Motor neuron (in vitro differentiated cells): ENCODE measurements at regions not wholly inside any gene's neighbourhood (a gene's known extent, or its start where the extent isn't known, plus 50 kb on each side); places are given as distances from the start of the nearest gene placed in this dataset.
A peak's percentile ranks its signal among the peaks of the same experiment; 100 is the strongest.

Experiments used
- ATAC-seq, 8 experiments: fragments of 200-7000 bp; cut with Tn5 transposase; replicated peaks in 6 of 8; 2 replicates each; pipeline ENCODE4 v1.8.0; 2021; ENCODE audit warnings: mild to moderate bottlenecking in 8 of 8, moderate library complexity in 8 of 8
- H3K27ac ChIP-seq, 2 donors: fragments of 250-450 bp; sonication (Bioruptor Pico); 2 replicates each; pipeline ENCODE4 v1.9.0; 2021; ENCODE audit warnings: antibody characterized with exemption in 2 of 2, mild to moderate bottlenecking in 2 of 2, moderate library complexity in 1 of 2
- H3K4me1 ChIP-seq, 2 donors: fragments of 250-450 bp; sonication (Bioruptor Pico); replicated peaks in 1 of 2; 2 replicates each; pipeline ENCODE4 v1.6.1; 2021; ENCODE audit warnings: antibody characterized with exemption in 2 of 2, mild to moderate bottlenecking in 2 of 2, moderate library complexity in 1 of 2
- H3K4me3 ChIP-seq, 5 donors: fragments of 250-450 bp; sonication (Bioruptor Pico); 2 replicates each; pipeline ENCODE4 v1.9.0; 2021; ENCODE audit warnings: antibody characterized with exemption in 5 of 5, mild to moderate bottlenecking in 5 of 5, moderate library complexity in 4 of 5
- WGBS, 10 experiments: fragments of 450-650 bp; shearing (Covaris generic); methylation state at CpG; one replicate each; pipeline ENCODE4 v1.0.0; 2022; 5-methylcytosine and 5-hydroxymethylcytosine counted together
- in situ Hi-C, 9 experiments: fragments of 400-800 bp; cut with MboI; loops; one replicate each; pipeline ENCODE4 v1.15.0; 2021; ENCODE audit warnings: low sequenced_read_pairs in 9 of 9, low pct_unique_long_range_greater_than_20kb in 2 of 9; ENCODE audit not compliant: unreplicated experiment in 9 of 9

DNA sequence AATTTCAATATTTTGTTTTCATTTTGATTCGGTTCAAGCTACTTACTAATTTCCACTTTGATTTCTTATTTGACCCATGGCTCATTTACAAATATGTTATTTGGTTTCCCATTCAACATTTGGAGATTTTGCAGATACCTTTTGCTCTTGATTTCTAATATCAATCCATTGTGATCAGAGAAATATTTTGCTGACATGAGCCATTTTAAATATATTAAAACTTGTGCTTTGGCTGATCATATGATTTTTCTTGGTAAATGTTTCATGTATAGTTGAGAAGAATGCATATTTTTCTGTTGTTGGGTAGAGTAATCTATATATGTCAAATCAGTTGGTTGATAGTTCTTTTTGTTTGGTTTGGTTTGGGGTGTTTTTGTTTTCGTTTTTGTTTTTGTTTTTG is 95.0 kb downstream of the GASK1B start:
- H3K4me1 ChIP-seq: peaks cover 0 to 11% of the 10 kb centered on the region in 2 donors
- no peak for ATAC-seq
- H3K27ac ChIP-seq: no peak overlapping the region
- no peak overlapping the region for H3K4me3 ChIP-seq
- WGBS, 10 experiments: 44 to 100% (median 95%) methylated on average over 1 to 2 of the region's 2 CpGs; no CpG with 5 or more reads in 1 of the 10 experiments
- in situ Hi-C loops: no loop called here

DNA sequence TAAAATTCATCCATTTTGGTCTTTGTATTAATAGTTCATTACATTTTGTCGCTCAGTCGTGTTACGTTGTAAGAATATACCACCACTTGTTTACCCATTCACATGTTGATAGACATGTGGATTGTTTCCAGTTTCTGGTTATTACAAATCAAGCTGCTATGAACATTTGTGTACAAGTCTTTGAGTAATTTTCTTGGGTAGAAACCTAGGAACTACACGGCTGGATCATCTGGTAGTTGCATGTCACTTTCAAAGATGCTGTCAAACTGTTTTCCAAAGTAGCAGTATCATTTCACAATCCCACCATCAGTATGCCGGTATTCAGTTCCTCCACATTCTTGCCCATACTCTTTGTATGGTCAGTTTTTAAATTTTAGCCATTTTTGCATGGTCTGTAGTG is 98.0 kb downstream of the GASK1B start:
- Histone ChIP-seq H3K27ac (no peak overlapping the region), H3K4me3 (no peak overlapping the region), H3K4me1 (peaks cover 0 to 7% of the 10 kb centered on the region in 2 donors)
- ATAC-seq: no peak
- WGBS, 10 experiments: 20 to 100% (median 85%) methylated on average over 1 to 5 of the region's 5 CpGs
- in situ Hi-C loops: no loop called here

DNA sequence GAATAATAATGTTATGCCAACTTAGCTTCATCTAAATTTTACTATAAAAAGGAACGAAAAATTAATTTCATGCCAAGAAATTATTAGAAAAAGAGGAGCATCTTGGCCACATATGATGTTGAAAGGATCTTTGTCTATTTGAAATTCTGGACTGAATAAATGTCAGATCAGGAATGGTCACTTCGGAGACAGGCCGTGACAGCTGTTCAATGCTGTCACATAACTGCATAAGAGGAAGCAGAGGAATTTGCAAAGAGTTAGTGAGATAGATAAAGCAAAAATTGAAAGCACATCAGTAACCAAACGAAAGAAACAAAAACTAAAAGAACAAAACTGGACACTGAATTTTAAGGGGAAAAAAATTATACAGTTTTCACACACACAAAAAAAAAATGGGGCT is 100.9 kb downstream of the GASK1B start:
- ATAC-seq: no peak
- Histone ChIP-seq H3K27ac (no peak overlapping the region), H3K4me3 (no peak overlapping the region), H3K4me1 (no peaks in the 10 kb centered on the region)
- WGBS, 10 experiments: 12 to 96% (median 72%) methylated on average over 1 to 4 of the region's 4 CpGs
- in situ Hi-C loops: no loop called here

DNA sequence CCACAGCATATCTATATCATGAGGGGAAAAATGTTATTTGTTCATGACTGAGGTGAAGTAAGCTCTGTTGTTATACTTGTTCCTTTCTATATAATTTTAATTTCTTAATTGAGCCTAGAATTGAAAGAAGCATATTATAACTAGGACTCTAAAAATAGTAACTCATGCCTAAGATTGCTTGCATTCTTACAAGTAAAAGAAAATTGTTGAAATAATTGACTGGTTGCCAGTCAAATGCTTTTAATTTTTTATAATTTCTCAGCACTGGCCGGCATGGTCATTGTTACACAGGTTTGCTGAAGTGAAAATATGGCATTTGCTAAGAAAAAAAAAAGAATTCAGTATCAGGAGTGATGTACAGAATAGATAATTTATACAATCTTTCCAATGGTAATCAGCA is 104.8 kb downstream of the GASK1B start:
- H3K4me3 ChIP-seq: no peak overlapping the region
- no peak overlapping the region for H3K27ac ChIP-seq
- in situ Hi-C loops: no loop called here
- H3K4me1 ChIP-seq: no peaks in the 10 kb centered on the region
- WGBS, 10 experiments: 0 to 100% (median 88%) methylated on average over 1 of the region's 1 CpG; no CpG with 5 or more reads in 1 of the 10 experiments
- ATAC-seq: no peak

DNA sequence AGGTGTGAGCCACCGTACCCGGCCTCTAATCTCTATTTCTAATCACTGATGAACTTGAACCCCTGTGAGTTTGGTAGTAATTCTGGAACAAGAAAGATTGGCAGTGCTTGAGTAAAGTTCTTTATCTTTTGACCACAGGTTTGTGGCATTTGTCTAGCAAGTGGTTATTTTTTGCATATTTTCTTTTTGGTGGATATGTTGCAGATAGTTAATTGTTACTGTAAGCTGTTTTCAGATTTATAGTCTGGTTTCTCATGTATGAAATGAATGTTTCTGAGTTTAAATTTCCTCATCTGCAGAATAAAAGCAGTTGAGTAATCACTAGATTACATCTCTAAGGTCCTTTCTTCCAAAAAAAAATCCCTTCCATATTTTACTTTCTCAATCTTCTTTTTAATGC is 105.2 kb downstream of the GASK1B start:
- Histone ChIP-seq H3K4me3 (no peak overlapping the region), H3K4me1 (no peaks in the 10 kb centered on the region), H3K27ac (no peak overlapping the region)
- 91 to 100% (median 97%) methylated on average over 1 to 2 of the region's 2 CpGs; no CpG with 5 or more reads in 4 of the 10 experiments for WGBS, 10 experiments
- ATAC-seq: no peak
- in situ Hi-C loops: no loop called here

DNA sequence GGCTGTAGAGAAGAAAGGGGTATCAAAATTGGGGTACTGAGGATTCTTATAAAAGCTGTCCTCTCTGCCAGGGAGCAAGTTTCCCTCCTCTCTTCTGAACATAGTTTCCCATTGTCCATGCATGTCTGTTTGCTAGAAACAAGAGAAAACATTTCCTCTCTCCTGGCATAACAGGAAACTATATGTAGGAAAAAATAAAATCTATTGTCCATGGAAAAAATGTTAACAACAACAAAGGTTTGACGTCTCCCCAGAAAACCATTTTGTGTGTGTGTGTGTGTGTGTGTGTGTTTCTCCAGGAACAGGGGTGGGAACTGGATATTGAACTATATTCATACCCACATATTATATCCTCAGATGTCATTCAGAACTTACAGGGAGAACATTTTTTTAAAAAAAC is 107.2 kb downstream of the GASK1B start:
- 83 to 100% (median 100%) methylated on average over 1 of the region's 1 CpG; no CpG with 5 or more reads in 6 of the 10 experiments for WGBS, 10 experiments
- no peak for ATAC-seq
- in situ Hi-C loops: no loop called here
- Histone ChIP-seq H3K4me1 (no peaks in the 10 kb centered on the region), H3K27ac (no peak overlapping the region), H3K4me3 (no peak overlapping the region)

DNA sequence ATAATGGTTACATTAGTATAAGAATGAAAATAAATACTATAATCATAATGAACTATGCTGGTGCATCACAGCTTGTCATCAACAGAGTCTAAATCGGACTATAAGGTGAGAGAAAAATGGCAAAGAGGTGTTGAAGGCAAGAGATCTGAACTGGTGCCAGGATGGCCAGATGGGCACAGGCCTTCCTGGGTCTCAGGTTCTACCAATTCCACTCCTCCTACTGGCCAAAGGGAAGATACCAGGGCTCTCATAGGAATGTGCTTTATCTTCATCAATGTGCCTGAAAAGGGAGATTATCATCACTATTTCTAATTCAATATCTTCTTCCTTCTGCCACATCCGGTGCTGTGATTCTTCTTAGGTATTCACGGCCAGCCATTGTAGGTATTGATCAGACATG is 107.6 kb downstream of the GASK1B start:
- 48 to 100% (median 53%) methylated on average over 1 to 3 of the region's 3 CpGs; no CpG with 5 or more reads in 2 of the 10 experiments for WGBS, 10 experiments
- Histone ChIP-seq H3K4me3 (no peak overlapping the region), H3K4me1 (no peaks in the 10 kb centered on the region), H3K27ac (no peak overlapping the region)
- in situ Hi-C loops: no loop called here
- no peak for ATAC-seq

DNA sequence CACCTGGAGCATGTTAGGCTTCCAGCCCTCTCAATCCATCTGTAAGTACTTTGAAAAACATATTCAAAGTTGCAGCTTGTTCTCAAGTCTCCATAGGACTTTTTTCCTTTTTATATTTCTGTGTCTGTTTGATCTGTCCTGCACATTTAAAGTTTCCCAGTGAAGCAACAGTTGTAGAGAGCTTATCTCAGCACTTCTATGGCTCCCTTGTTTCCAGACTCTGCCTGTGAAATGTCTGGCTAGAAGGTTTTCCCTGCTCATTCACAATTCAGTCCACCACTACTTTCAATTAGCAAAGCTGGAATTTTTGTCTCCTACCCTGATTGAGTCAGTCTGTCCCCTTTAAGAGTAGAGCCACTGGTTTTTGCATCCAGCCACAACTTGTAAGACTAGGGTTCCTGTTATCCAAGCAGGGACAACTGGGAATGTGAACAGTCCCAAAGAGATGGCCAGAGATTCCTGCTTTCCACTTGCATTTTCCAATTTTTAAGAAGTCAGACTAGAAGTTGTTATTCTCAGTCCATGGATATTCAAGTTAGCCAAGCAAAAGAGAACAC is 116.1 kb downstream of the GASK1B start:
- in situ Hi-C loops: no loop called here
- Histone ChIP-seq H3K4me3 (no peak overlapping the region), H3K27ac (no peak overlapping the region), H3K4me1 (no peaks in the 10 kb centered on the region)
- ATAC-seq: no peak

DNA sequence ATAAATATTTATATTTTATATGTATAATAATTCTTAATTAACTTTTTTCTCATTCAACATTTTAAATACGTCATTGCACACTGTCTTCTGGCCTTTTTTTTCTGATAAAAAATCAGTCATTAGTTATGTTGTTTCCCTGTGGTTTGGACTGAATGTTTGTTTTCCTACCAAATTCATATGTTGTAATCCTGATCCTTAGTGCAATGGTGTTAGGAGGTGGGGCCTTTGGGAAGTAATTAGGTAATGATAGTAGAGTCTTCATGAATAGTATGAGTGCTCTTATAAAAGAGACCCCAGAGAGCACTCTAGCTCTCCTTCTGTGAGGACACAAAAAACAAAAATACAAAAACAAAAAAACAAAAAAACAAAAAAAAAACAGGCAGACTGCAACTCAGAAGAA is 117.2 kb downstream of the GASK1B start:
- Histone ChIP-seq H3K4me1 (no peaks in the 10 kb centered on the region), H3K4me3 (no peak overlapping the region), H3K27ac (no peak overlapping the region)
- in situ Hi-C loops: no loop called here
- 47 to 100% (median 100%) methylated on average over 1 of the region's 1 CpG; no CpG with 5 or more reads in 1 of the 10 experiments for WGBS, 10 experiments
- no peak for ATAC-seq

DNA sequence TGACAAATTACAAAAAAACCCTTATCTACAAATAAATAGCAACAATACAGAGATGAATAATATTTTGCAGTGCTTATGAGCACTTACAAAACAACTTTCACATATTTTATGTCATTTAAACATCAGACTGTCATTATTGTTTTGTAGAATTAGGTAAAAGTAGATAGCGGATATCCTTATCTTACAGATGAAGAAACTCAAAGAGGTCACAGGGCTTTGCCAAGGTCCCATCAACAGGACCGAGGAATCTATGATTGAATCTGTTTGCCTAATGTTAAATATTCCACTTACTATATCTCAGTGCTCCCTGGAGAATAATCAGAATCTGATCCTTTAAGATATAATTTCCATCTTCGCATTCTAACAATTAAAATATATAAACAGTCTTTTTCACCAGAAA is 119.0 kb downstream of the GASK1B start:
- H3K27ac ChIP-seq: no peak overlapping the region
- H3K4me3 ChIP-seq: no peak overlapping the region
- no peaks in the 10 kb centered on the region for H3K4me1 ChIP-seq
- ATAC-seq: no peak
- 79 to 100% (median 96%) methylated on average over 1 to 3 of the region's 3 CpGs; no CpG with 5 or more reads in 1 of the 10 experiments for WGBS, 10 experiments
- in situ Hi-C loops: no loop called here

DNA sequence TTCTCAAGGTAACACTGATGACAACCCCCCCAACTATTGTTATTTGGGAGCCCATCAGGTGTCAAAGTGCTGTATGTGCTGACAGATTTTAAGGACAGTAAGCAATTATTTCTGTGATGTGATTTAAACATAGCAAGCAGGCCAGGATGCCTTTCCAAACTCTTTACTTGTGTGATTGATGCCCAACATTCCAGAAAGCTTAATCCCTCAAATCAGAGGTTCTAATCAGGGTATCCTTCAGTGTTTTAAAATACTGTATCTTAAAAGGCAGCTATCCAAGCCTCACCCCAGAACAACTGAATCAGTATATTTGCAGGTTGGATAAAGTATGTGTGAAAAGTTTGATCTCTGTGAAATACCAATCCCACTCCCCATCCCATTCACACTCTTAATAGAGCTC is 119.7 kb downstream of the GASK1B start:
- H3K27ac ChIP-seq: no peak overlapping the region
- H3K4me3 ChIP-seq: no peak overlapping the region
- in situ Hi-C loops: no loop called here
- H3K4me1 ChIP-seq: no peaks in the 10 kb centered on the region
- no peak for ATAC-seq

DNA sequence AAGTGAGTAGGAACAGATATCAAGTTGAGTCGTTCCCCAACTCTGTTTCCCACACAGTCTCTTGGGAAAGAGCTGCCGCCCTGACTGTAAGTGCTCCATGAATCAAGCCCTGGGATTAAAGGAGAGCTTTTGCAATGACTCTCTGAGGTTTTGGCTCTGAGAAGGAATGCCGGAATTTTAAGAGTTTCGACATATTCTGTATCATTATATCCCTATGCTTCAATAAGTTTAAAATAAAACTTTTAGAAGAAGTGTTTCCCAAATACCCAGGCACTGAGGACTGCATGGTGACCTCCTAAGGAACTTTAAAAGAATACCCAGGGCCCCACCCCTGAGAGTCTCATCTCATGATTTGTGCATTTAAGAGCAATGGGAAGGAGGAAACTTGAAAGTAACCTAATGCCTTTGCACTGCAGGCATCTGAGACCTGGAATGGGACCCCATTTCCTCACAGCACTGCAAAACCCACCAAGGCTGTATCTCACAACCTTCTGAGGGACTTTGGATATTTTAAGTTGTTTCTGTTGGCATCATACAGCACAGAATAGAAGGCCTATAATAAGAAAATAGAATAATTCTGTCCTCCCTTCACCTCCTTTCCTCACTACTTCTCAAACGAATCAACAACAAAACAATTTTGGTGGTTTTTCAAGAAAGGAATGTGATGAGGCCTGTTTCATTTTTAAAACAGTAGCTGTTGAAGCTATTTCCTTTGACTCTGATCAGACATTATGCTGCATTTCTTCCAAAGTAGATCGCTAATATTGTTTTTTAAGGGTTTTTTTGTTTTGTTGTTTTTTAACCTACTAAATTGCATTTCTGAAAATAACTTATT is 121.2 kb downstream of the GASK1B start:
- in situ Hi-C loops: no loop called here
- WGBS, 10 experiments: 14 to 100% (median 75%) methylated on average over 1 to 6 of the region's 6 CpGs
- Histone ChIP-seq H3K4me3 (no peak overlapping the region), H3K4me1 (no peaks in the 10 kb centered on the region), H3K27ac (no peak overlapping the region)
- peak in 2 of 8 experiments; percentile 92 to 96 for ATAC-seq

DNA sequence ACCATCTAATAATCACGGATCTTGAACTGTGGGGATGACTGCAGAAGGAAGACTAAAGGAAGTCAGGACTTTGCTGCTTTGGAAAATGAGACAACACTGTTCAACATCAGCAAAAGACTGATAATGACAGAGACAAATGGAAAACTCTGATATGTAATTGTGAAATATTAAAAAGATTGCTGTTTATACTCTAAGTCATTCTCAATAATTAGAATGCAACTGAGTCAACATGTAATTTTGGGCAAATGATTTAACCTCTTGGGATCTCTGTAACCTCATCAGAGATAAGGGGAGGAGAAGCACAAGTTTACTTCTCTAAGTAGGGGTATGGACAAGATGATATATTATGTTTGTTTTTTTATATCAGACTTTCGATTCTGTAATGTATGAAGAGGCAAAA is 121.9 kb downstream of the GASK1B start:
- Histone ChIP-seq H3K4me3 (no peak overlapping the region), H3K4me1 (no peaks in the 10 kb centered on the region), H3K27ac (no peak overlapping the region)
- WGBS, 10 experiments: 11 to 89% (median 69%) methylated on average over 1 to 2 of the region's 2 CpGs; no CpG with 5 or more reads in 1 of the 10 experiments
- ATAC-seq: peak in 1 of 8 experiments; percentile 25
- in situ Hi-C loops: no loop called here

DNA sequence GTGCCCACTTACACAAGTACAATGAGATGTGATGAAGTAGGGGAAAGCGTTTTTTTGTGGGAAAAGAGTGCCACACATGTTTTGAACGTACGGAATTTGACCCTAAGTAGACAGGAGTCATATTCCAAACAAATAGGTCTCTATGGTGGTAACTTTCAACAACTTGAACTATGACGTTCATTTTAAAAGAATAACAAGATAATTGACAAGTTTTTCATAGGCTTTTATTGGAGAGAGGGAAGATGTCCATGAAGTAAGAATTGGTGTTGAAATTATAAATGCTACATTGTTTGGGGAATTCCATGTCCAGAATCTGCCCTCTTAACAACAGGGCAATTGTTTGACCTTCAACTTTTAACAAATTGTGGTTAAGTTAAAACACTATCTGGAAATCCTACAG is 126.5 kb downstream of the GASK1B start:
- ATAC-seq: no peak
- H3K27ac ChIP-seq: no peak overlapping the region
- H3K4me3 ChIP-seq: no peak overlapping the region
- H3K4me1 ChIP-seq: no peaks in the 10 kb centered on the region
- 50 to 87% (median 69%) methylated on average over 2 to 4 of the region's 4 CpGs; no CpG with 5 or more reads in 2 of the 10 experiments for WGBS, 10 experiments
- in situ Hi-C loops: no loop called here
